ENCODE measurements at regions not wholly inside any gene's neighbourhood (a gene's known extent, or its start where the extent isn't known, plus 50 kb on each side); places are given as distances from the start of the nearest gene placed in this dataset.

DNA sequence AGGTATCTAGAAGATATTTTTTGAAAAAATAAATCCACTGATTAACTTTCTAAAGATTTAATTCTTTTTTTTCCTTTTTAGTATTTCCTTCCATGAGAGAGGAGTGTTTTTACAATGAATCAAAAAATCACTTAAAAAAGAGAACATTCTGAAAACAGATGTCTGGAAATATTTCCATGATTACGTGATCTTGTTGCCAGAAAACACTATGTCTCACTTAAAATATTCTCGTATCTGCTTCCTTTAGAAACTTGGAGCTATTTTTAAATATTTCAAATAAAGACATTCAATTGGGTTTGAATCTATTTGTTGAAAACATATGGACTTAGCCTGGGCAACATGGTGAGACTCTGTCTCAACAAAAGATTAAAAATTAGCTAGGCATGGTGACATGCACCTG is 232.8 kb upstream of the RASGEF1B start:
- Mint-ChIP-seq H3K27me3 (no peaks in the 10 kb centered on the region), H3K4me3 (no peak overlapping the region), H3K27ac (no peak overlapping the region), H3K9me3 (ENCODE audit: insufficient read depth) (no peaks in the 10 kb centered on the region), H3K4me1 (peaks cover 4% of the 10 kb centered on the region)
- Histone ChIP-seq H3K9me3 (ENCODE audit: control extremely low read depth in 1 of 3, control insufficient read depth in 2 of 3, insufficient read depth in 1 of 3, low read length in 2 of 3) (peaks cover 0 to 2% (median 0%) of the 10 kb centered on the region in 3 donors), H3K79me2 (ENCODE audit: control insufficient read depth, insufficient read depth, low read length) (no peaks in the 10 kb centered on the region), H3K27me3 (replicated peaks in 1 of 4; ENCODE audit: control extremely low read depth in 1 of 4, control insufficient read depth in 3 of 4, insufficient read depth in 4 of 4, low read length in 3 of 4) (no peaks in the 10 kb centered on the region), H3K4me1 (ENCODE audit: control insufficient read depth in 2 of 2, insufficient read depth in 2 of 2, low read length in 2 of 2) (no peaks in the 10 kb centered on the region), H3K9ac (ENCODE audit: low read length) (no peak overlapping the region), H3K36me3 (replicated peaks in 1 of 2; ENCODE audit: control extremely low read depth in 1 of 2, control insufficient read depth in 1 of 2, extremely low read depth in 1 of 2, insufficient read depth in 2 of 2, low read length in 1 of 2) (no peaks in the 10 kb centered on the region), H3K4me2 (replicated peaks; ENCODE audit: low read depth, low read length, poor library complexity, severe bottlenecking) (no peak overlapping the region), H4K20me1 (ENCODE audit: control insufficient read depth, insufficient read depth, low read length, poor library complexity, severe bottlenecking) (no peaks in the 10 kb centered on the region), H3K4me3 (ENCODE audit: control extremely low read depth in 1 of 5, extremely low read depth in 1 of 5, insufficient read depth in 1 of 5, low read depth in 2 of 5, low read length in 4 of 5) (no peak overlapping the region), H2AFZ (ENCODE audit: insufficient read depth, low read depth, low read length, poor library complexity, severe bottlenecking) (no peak overlapping the region), H3K27ac (ENCODE audit: low read length in 2 of 2) (no peak overlapping the region)
- DNase-seq (no peak), ATAC-seq (ENCODE audit: low read depth) (no peak)
- intact Hi-C loops (cut with micrococcal nuclease) = no loop called here
- ChIA-PET CTCF (no interaction called here), POLR2A (no interaction called here)
- no CpG with 5 or more reads among the region's 2 CpGs for WGBS (ENCODE audit: insufficient coverage)
- TF ChIP-seq, protein P1, sequence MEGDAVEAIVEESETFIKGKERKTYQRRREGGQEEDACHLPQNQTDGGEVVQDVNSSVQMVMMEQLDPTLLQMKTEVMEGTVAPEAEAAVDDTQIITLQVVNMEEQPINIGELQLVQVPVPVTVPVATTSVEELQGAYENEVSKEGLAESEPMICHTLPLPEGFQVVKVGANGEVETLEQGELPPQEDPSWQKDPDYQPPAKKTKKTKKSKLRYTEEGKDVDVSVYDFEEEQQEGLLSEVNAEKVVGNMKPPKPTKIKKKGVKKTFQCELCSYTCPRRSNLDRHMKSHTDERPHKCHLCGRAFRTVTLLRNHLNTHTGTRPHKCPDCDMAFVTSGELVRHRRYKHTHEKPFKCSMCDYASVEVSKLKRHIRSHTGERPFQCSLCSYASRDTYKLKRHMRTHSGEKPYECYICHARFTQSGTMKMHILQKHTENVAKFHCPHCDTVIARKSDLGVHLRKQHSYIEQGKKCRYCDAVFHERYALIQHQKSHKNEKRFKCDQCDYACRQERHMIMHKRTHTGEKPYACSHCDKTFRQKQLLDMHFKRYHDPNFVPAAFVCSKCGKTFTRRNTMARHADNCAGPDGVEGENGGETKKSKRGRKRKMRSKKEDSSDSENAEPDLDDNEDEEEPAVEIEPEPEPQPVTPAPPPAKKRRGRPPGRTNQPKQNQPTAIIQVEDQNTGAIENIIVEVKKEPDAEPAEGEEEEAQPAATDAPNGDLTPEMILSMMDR (IDR thresholded peaks at IDR 0.05) = no peak
- no peak for TF ChIP-seq EZH2 (IDR thresholded peaks at IDR 0.05; ENCODE audit: borderline replicate concordance, insufficient read depth, low read depth, low read length, poor library complexity, severe bottlenecking)

DNA sequence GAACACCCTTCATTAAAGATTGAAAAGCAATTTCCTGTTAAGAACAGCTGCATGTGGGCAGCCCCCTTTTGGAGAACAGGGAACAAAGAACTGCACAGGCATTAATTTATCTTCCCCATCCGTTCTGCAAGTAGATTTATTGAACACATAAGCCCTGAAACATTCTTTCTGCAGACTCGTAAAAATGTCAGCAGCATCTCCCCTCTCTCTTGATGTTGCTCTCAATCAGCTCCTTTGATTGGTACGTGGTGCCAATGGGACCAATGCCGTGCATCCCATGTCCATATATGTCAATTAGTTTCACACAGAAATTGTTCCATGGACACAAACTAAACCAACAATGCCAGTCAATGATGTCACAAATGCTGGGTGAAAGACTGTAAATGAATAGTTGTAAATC is 228.5 kb upstream of the RASGEF1B start:
- Histone ChIP-seq H3K4me1 (ENCODE audit: control insufficient read depth in 2 of 2, insufficient read depth in 2 of 2, low read length in 2 of 2) (no peaks in the 10 kb centered on the region), H3K9ac (ENCODE audit: low read length) (no peak overlapping the region), H3K36me3 (replicated peaks in 1 of 2; ENCODE audit: control extremely low read depth in 1 of 2, control insufficient read depth in 1 of 2, extremely low read depth in 1 of 2, insufficient read depth in 2 of 2, low read length in 1 of 2) (no peaks in the 10 kb centered on the region), H4K20me1 (ENCODE audit: control insufficient read depth, insufficient read depth, low read length, poor library complexity, severe bottlenecking) (no peaks in the 10 kb centered on the region), H3K27ac (ENCODE audit: low read length in 2 of 2) (no peak overlapping the region), H3K4me2 (replicated peaks; ENCODE audit: low read depth, low read length, poor library complexity, severe bottlenecking) (no peak overlapping the region), H3K4me3 (ENCODE audit: control extremely low read depth in 1 of 5, extremely low read depth in 1 of 5, insufficient read depth in 1 of 5, low read depth in 2 of 5, low read length in 4 of 5) (no peak overlapping the region), H3K27me3 (replicated peaks in 1 of 4; ENCODE audit: control extremely low read depth in 1 of 4, control insufficient read depth in 3 of 4, insufficient read depth in 4 of 4, low read length in 3 of 4) (no peaks in the 10 kb centered on the region), H3K79me2 (ENCODE audit: control insufficient read depth, insufficient read depth, low read length) (no peaks in the 10 kb centered on the region), H3K9me3 (ENCODE audit: control extremely low read depth in 1 of 3, control insufficient read depth in 2 of 3, insufficient read depth in 1 of 3, low read length in 2 of 3) (peaks cover 0 to 2% (median 0%) of the 10 kb centered on the region in 3 donors), H2AFZ (ENCODE audit: insufficient read depth, low read depth, low read length, poor library complexity, severe bottlenecking) (no peak overlapping the region)
- no peak for ATAC-seq (ENCODE audit: low read depth)
- H3K27ac Mint-ChIP-seq = no peak overlapping the region
- H3K4me3 Mint-ChIP-seq = no peak overlapping the region
- DNase-seq = no peak
- 56% methylated on average over 3 of the region's 4 CpGs for WGBS (ENCODE audit: insufficient coverage)
- POLR2A ChIA-PET = no interaction called here
- H3K27me3 Mint-ChIP-seq = no peaks in the 10 kb centered on the region
- TF ChIP-seq, protein P1 (IDR thresholded peaks at IDR 0.05) = no peak
- TF ChIP-seq EZH2 (IDR thresholded peaks at IDR 0.05; ENCODE audit: borderline replicate concordance, insufficient read depth, low read depth, low read length, poor library complexity, severe bottlenecking) = no peak
- no peaks in the 10 kb centered on the region for H3K9me3 Mint-ChIP-seq (ENCODE audit: insufficient read depth)
- intact Hi-C loops (cut with micrococcal nuclease) = no loop called here
- CTCF ChIA-PET = interaction anchor here (1.4 kb wide), 1 partner anchor 233 kb away, joined by 6 read pairs; no protein-coding TSS in a partner anchor
- H3K4me1 Mint-ChIP-seq = peaks cover 4% of the 10 kb centered on the region
